ENCODE measurements at regions not wholly inside any gene's neighbourhood (a gene's known extent, or its start where the extent isn't known, plus 50 kb on each side); places are given as distances from the start of the nearest gene placed in this dataset.

GRCh38 chr18:51687845-51688585, 490.5 kb upstream of the MEX3C start:
- no peak for DNase-seq (ENCODE audit: low read depth in 4 of 4, low spot score in 3 of 4)

GRCh38 chr18:51692612-51693011, 495.1 kb upstream of the MEX3C start:
- no peak for DNase-seq (ENCODE audit: low read depth in 4 of 4, low spot score in 3 of 4)

GRCh38 chr18:51711298-51711889, 513.9 kb upstream of the MEX3C start:
- DNase-seq (ENCODE audit: low read depth in 4 of 4, low spot score in 3 of 4): no peak

GRCh38 chr18:51712821-51713220, 515.3 kb upstream of the MEX3C start:
- no peak for DNase-seq (ENCODE audit: low read depth in 4 of 4, low spot score in 3 of 4)

- no peak for DNase-seq (ENCODE audit: low read depth in 4 of 4, low spot score in 3 of 4)
Measured at GRCh38 chr18:51716277-51716676, 518.8 kb upstream of the MEX3C start.

GRCh38 chr18:51721388-51721787, 523.9 kb upstream of the MEX3C start:
- DNase-seq (ENCODE audit: low read depth in 4 of 4, low spot score in 3 of 4): no peak

- DNase-seq (ENCODE audit: low read depth in 4 of 4, low spot score in 3 of 4): no peak
Measured at GRCh38 chr18:51721996-51722395, 524.5 kb upstream of the MEX3C start.

GRCh38 chr18:51724790-51725721, 527.6 kb upstream of the MEX3C start:
- DNase-seq (ENCODE audit: low read depth in 4 of 4, low spot score in 3 of 4): no peak

- no peak for DNase-seq (ENCODE audit: low read depth in 4 of 4, low spot score in 3 of 4)
Measured at GRCh38 chr18:51726614-51727013, 529.1 kb upstream of the MEX3C start.

GRCh38 chr18:51727780-51728179, 530.3 kb upstream of the MEX3C start:
- no peak for DNase-seq (ENCODE audit: low read depth in 4 of 4, low spot score in 3 of 4)

GRCh38 chr18:51731070-51731469, 533.6 kb upstream of the MEX3C start:
- DNase-seq (ENCODE audit: low read depth in 4 of 4, low spot score in 3 of 4): no peak

GRCh38 chr18:51734576-51734975, 537.1 kb upstream of the MEX3C start:
- DNase-seq (ENCODE audit: low read depth in 4 of 4, low spot score in 3 of 4): no peak

GRCh38 chr18:51739044-51739666, 541.7 kb upstream of the MEX3C start:
- DNase-seq (ENCODE audit: low read depth in 4 of 4, low spot score in 3 of 4): no peak

- DNase-seq (ENCODE audit: low read depth in 4 of 4, low spot score in 3 of 4): no peak
Measured at GRCh38 chr18:51751901-51752300, 554.4 kb upstream of the MEX3C start.

GRCh38 chr18:51753365-51754057, 556.0 kb upstream of the MEX3C start:
- no peak for DNase-seq (ENCODE audit: low read depth in 4 of 4, low spot score in 3 of 4)

- peak in 1 of 4 donors; percentile 27 for DNase-seq (ENCODE audit: low read depth in 4 of 4, low spot score in 3 of 4)
Measured at GRCh38 chr18:51754566-51754965, 557.1 kb upstream of the MEX3C start.

- DNase-seq (ENCODE audit: low read depth in 4 of 4, low spot score in 3 of 4): no peak
Measured at GRCh38 chr18:51757255-51757924, 559.9 kb upstream of the MEX3C start.

- no peak for DNase-seq (ENCODE audit: low read depth in 4 of 4, low spot score in 3 of 4)
Measured at GRCh38 chr18:51762373-51762772, 564.9 kb upstream of the MEX3C start.

GRCh38 chr18:51765606-51766360, 568.3 kb upstream of the MEX3C start:
- DNase-seq (ENCODE audit: low read depth in 4 of 4, low spot score in 3 of 4): no peak
